ENCODE measurements at regions not wholly inside any gene's neighbourhood (a gene's known extent, or its start where the extent isn't known, plus 50 kb on each side); places are given as distances from the start of the nearest gene placed in this dataset.

GRCh38 chr20:48011025-48011424 is 225.7 kb upstream of the SULF2 start:
- FAIRE-seq, result no peak
- TF ChIP-seq POLR2AphosphoS5 (IDR thresholded peaks at IDR 0.05; ENCODE audit: low read depth, low read length) (no peak), POLR2A (IDR thresholded peaks at IDR 0.05; ENCODE audit: low read depth, low read length) (no peak), TAF1 (IDR thresholded peaks at IDR 0.05; ENCODE audit: borderline replicate concordance, low read depth, low read length) (no peak)

GRCh38 chr20:48010623-48011022 is 225.3 kb upstream of the SULF2 start:
- FAIRE-seq (no peak), DNase-seq (ENCODE audit: insufficient read length) (no peak)
- TF ChIP-seq POLR2A (IDR thresholded peaks at IDR 0.05; ENCODE audit: low read depth, low read length) (no peak), POLR2AphosphoS5 (IDR thresholded peaks at IDR 0.05; ENCODE audit: low read depth, low read length) (no peak), TAF1 (IDR thresholded peaks at IDR 0.05; ENCODE audit: borderline replicate concordance, low read depth, low read length) (no peak)

More at GRCh38 chr20:48011025-48011424, 225.7 kb upstream of the SULF2 start:
- DNase-seq (ENCODE audit: insufficient read length), result no peak

GRCh38 chr20:48008850-48009515 is 223.7 kb upstream of the SULF2 start:
- TF ChIP-seq POLR2A (IDR thresholded peaks at IDR 0.05; ENCODE audit: low read depth, low read length) (no peak), POLR2AphosphoS5 (IDR thresholded peaks at IDR 0.05; ENCODE audit: low read depth, low read length) (no peak), TAF1 (IDR thresholded peaks at IDR 0.05; ENCODE audit: borderline replicate concordance, low read depth, low read length) (no peak)
- DNase-seq (ENCODE audit: insufficient read length), result no peak
- no peak for FAIRE-seq

GRCh38 chr20:48007351-48007750 is 222.1 kb upstream of the SULF2 start:
- DNase-seq (ENCODE audit: insufficient read length) (no peak), FAIRE-seq (no peak)
- no peak for TF ChIP-seq POLR2A (IDR thresholded peaks at IDR 0.05; ENCODE audit: low read depth, low read length)
- no peak for TF ChIP-seq POLR2AphosphoS5 (IDR thresholded peaks at IDR 0.05; ENCODE audit: low read depth, low read length)
- no peak for TF ChIP-seq TAF1 (IDR thresholded peaks at IDR 0.05; ENCODE audit: borderline replicate concordance, low read depth, low read length)

GRCh38 chr20:48006036-48006833 is 221.0 kb upstream of the SULF2 start:
- no peak for TF ChIP-seq POLR2A (IDR thresholded peaks at IDR 0.05; ENCODE audit: low read depth, low read length)
- no peak for TF ChIP-seq TAF1 (IDR thresholded peaks at IDR 0.05; ENCODE audit: borderline replicate concordance, low read depth, low read length)
- TF ChIP-seq POLR2AphosphoS5 (IDR thresholded peaks at IDR 0.05; ENCODE audit: low read depth, low read length), result no peak
- DNase-seq (ENCODE audit: insufficient read length) (no peak), FAIRE-seq (peak; percentile 30)

GRCh38 chr20:48003021-48003420 is 217.7 kb upstream of the SULF2 start:
- DNase-seq (ENCODE audit: insufficient read length) (no peak), FAIRE-seq (no peak)
- TF ChIP-seq POLR2AphosphoS5 (IDR thresholded peaks at IDR 0.05; ENCODE audit: low read depth, low read length) (no peak), POLR2A (IDR thresholded peaks at IDR 0.05; ENCODE audit: low read depth, low read length) (no peak), TAF1 (IDR thresholded peaks at IDR 0.05; ENCODE audit: borderline replicate concordance, low read depth, low read length) (no peak)

GRCh38 chr20:48002517-48002970 is 217.3 kb upstream of the SULF2 start:
- TF ChIP-seq TAF1 (IDR thresholded peaks at IDR 0.05; ENCODE audit: borderline replicate concordance, low read depth, low read length) (no peak), POLR2AphosphoS5 (IDR thresholded peaks at IDR 0.05; ENCODE audit: low read depth, low read length) (no peak), POLR2A (IDR thresholded peaks at IDR 0.05; ENCODE audit: low read depth, low read length) (no peak)
- peak; percentile 31 for DNase-seq (ENCODE audit: insufficient read length)
- FAIRE-seq, result peak; percentile 70

- TF ChIP-seq TAF1 (IDR thresholded peaks at IDR 0.05; ENCODE audit: borderline replicate concordance, low read depth, low read length) (no peak), POLR2AphosphoS5 (IDR thresholded peaks at IDR 0.05; ENCODE audit: low read depth, low read length) (no peak), POLR2A (IDR thresholded peaks at IDR 0.05; ENCODE audit: low read depth, low read length) (no peak)
- FAIRE-seq (no peak), DNase-seq (ENCODE audit: insufficient read length) (no peak)
Observed at GRCh38 chr20:47999166-47999565, 213.9 kb upstream of the SULF2 start.

- FAIRE-seq (no peak), DNase-seq (ENCODE audit: insufficient read length) (no peak)
- TF ChIP-seq POLR2AphosphoS5 (IDR thresholded peaks at IDR 0.05; ENCODE audit: low read depth, low read length), result no peak
- no peak for TF ChIP-seq POLR2A (IDR thresholded peaks at IDR 0.05; ENCODE audit: low read depth, low read length)
- TF ChIP-seq TAF1 (IDR thresholded peaks at IDR 0.05; ENCODE audit: borderline replicate concordance, low read depth, low read length), result no peak
Observed at GRCh38 chr20:47998736-47999135, 213.5 kb upstream of the SULF2 start.

- FAIRE-seq (no peak), DNase-seq (ENCODE audit: insufficient read length) (no peak)
- TF ChIP-seq TAF1 (IDR thresholded peaks at IDR 0.05; ENCODE audit: borderline replicate concordance, low read depth, low read length) (no peak), POLR2AphosphoS5 (IDR thresholded peaks at IDR 0.05; ENCODE audit: low read depth, low read length) (no peak), POLR2A (IDR thresholded peaks at IDR 0.05; ENCODE audit: low read depth, low read length) (no peak)
Observed at GRCh38 chr20:47995661-47996060, 210.4 kb upstream of the SULF2 start.

- no peak for TF ChIP-seq POLR2AphosphoS5 (IDR thresholded peaks at IDR 0.05; ENCODE audit: low read depth, low read length)
- TF ChIP-seq POLR2A (IDR thresholded peaks at IDR 0.05; ENCODE audit: low read depth, low read length), result no peak
- no peak for TF ChIP-seq TAF1 (IDR thresholded peaks at IDR 0.05; ENCODE audit: borderline replicate concordance, low read depth, low read length)
- FAIRE-seq (no peak), DNase-seq (ENCODE audit: insufficient read length) (no peak)
Observed at GRCh38 chr20:47993817-47994216, 208.5 kb upstream of the SULF2 start.
